NCI-H526 (cell line): ENCODE measurements at regions not wholly inside any gene's neighbourhood (a gene's known extent, or its start where the extent isn't known, plus 50 kb on each side); places are given as distances from the start of the nearest gene placed in this dataset.

Source experiments
- DNase-seq, 2 experiments: peaks; one replicate each; lab custom pipeline; 2025; lab: John Stamatoyannopoulos, UW

- no peak for DNase-seq
These were observed 160.2 kb upstream of the ALKAL2 start for GRCh38 chr2:447902-448665.

GRCh38 chr2:446963-447530 lies 159.2 kb upstream of the ALKAL2 start:
- no peak for DNase-seq

- no peak for DNase-seq
These were observed 158.5 kb upstream of the ALKAL2 start for GRCh38 chr2:446303-446874.

- no peak for DNase-seq
These were observed 158.0 kb upstream of the ALKAL2 start for GRCh38 chr2:445896-446295.

GRCh38 chr2:444937-445884 lies 157.3 kb upstream of the ALKAL2 start:
- no peak for DNase-seq

- DNase-seq: no peak
These were observed 155.8 kb upstream of the ALKAL2 start for GRCh38 chr2:443741-444140.

- no peak for DNase-seq
These were observed 155.3 kb upstream of the ALKAL2 start for GRCh38 chr2:443216-443615.

GRCh38 chr2:441258-442022 lies 153.5 kb upstream of the ALKAL2 start:
- DNase-seq: no peak

GRCh38 chr2:440403-440740 lies 152.5 kb upstream of the ALKAL2 start:
- DNase-seq: no peak

- no peak for DNase-seq
These were observed 151.9 kb upstream of the ALKAL2 start for GRCh38 chr2:439556-440402.

GRCh38 chr2:439077-439476 lies 151.2 kb upstream of the ALKAL2 start:
- DNase-seq: peak in 1 of 2 experiments; percentile 15

GRCh38 chr2:437756-438393 lies 150.0 kb upstream of the ALKAL2 start:
- DNase-seq: peak in 1 of 2 experiments; percentile 34

- DNase-seq: no peak
These were observed 149.3 kb upstream of the ALKAL2 start for GRCh38 chr2:437180-437579.

GRCh38 chr2:436205-436604 lies 148.3 kb upstream of the ALKAL2 start:
- DNase-seq: no peak

GRCh38 chr2:434625-435024 lies 146.7 kb upstream of the ALKAL2 start:
- DNase-seq: no peak

- DNase-seq: no peak
These were observed 145.3 kb upstream of the ALKAL2 start for GRCh38 chr2:433216-433615.

GRCh38 chr2:430291-431040 lies 142.6 kb upstream of the ALKAL2 start:
- DNase-seq: no peak

- no peak for DNase-seq
These were observed 141.8 kb upstream of the ALKAL2 start for GRCh38 chr2:429575-430254.

GRCh38 chr2:429142-429541 lies 141.3 kb upstream of the ALKAL2 start:
- no peak for DNase-seq
